Aorta (tissue), 5 donors: ENCODE measurements at regions not wholly inside any gene's neighbourhood (a gene's known extent, or its start where the extent isn't known, plus 50 kb on each side); places are given as distances from the start of the nearest gene placed in this dataset.

Source experiments
- ATAC-seq: fragments of 200-7000 bp; cut with Tn5 transposase; one replicate; pipeline ENCODE4 v1.9.1; 2022; ENCODE audit warnings: moderate library complexity; ENCODE audit not compliant: low FRiP score
- DNase-seq, 2 donors: peaks; one replicate each; pipeline ENCODE4 v3.0.0-alpha.2; 2020
- H3K27ac ChIP-seq, 2 donors: one replicate each; pipeline ENCODE4 v1.5.1; 2013; ENCODE audit warnings: low read length in 2 of 2, mild to moderate bottlenecking in 2 of 2, moderate library complexity in 2 of 2, control low read depth in 1 of 2, inconsistent platforms in 1 of 2, low read depth in 1 of 2
- H3K27me3 ChIP-seq, 2 donors: one replicate each; pipeline ENCODE4 v1.6.1; 2013; ENCODE audit warnings: control low read depth in 1 of 2, low read length in 1 of 2, mild to moderate bottlenecking in 1 of 2, moderate library complexity in 1 of 2; ENCODE audit not compliant: insufficient read depth in 2 of 2, control insufficient read depth in 1 of 2
- H3K36me3 ChIP-seq, 2 donors: one replicate each; pipeline ENCODE4 v1.6.1; 2013; ENCODE audit warnings: control low read depth in 1 of 2, low read length in 1 of 2, mild to moderate bottlenecking in 1 of 2; ENCODE audit not compliant: insufficient read depth in 2 of 2, control insufficient read depth in 1 of 2
- H3K4me1 ChIP-seq, 2 donors: one replicate each; pipeline ENCODE4 v1.6.1; 2013; ENCODE audit warnings: low read length in 2 of 2, control low read depth in 1 of 2, mild to moderate bottlenecking in 1 of 2, moderate library complexity in 1 of 2; ENCODE audit not compliant: insufficient read depth in 2 of 2, control insufficient read depth in 1 of 2
- H3K4me3 ChIP-seq, 2 donors: one replicate each; pipeline ENCODE4 v1.5.1; 2013; ENCODE audit warnings: low read length in 2 of 2, control low read depth in 1 of 2, mild to moderate bottlenecking in 1 of 2
- H3K9me3 ChIP-seq: one replicate; pipeline ENCODE4 v1.6.1; 2013; ENCODE audit warnings: mild to moderate bottlenecking, low read length; ENCODE audit not compliant: control insufficient read depth
- WGBS, 2 donors: extraction: QIAGEN DNeasy Blood & Tissue Kit; methylation state at CpG; one replicate each; pipeline ENCODE4 v1.1.7; 2013; 5-methylcytosine and 5-hydroxymethylcytosine counted together
- intact Hi-C, 2 donors: fragments of 100-400 bp; cut with DNase I; formaldehyde crosslinking; loops; one replicate each; pipeline versions ENCODE4 v1.14.2 to v1.15.0; 2022
- donor health status: healthy with polysubstance abuse.
- donor health status: Bipolar disorder and iron deficiency.
- donor health status: DM: no; HTN: no; CAD: no.
- donor health status: DM: no; HTN: no; CAD: no.
- donor health status: DM: yes; HTN: yes; CAD: no.

DNA sequence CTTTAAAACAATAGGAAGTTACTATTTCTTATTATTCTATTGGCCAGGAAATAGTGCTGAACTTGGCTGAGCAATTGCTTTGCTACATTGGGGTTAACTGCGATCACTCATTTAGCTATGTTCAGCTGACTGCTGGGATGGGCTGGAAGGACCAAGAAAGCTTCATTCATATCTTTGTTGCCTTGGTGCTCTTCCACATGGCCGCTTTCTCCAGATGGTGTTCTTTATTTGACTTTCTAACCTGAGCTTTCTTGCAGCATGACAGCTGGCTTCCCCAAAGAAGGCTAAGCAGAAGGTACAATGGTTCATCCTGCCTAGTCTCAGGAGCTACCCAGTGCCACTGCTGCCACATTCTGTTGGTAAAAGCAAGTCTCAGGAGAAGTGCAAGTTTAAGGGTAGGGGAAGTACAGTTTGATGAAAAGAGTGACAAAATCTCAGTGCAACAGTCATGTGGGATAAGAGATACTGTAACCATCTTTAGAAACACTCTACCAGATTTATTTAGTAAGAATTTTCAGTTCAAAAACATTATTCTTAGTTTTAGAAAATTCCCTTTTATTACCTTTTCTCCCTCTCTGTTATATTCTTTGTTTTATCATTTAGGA lies 180.6 kb upstream of the RBMS1 start:
- no peaks in the 10 kb centered on the region for H3K36me3 ChIP-seq
- H3K9me3 ChIP-seq, result no peaks in the 10 kb centered on the region
- DNase-seq (no peak), ATAC-seq (no peak)
- peak overlapping the region in 1 of 2 donors; percentile 63 for H3K27ac ChIP-seq
- WGBS, 2 donors, result 14 to 24% methylated on average over 2 of the region's 2 CpGs
- H3K4me1 ChIP-seq, result no peaks in the 10 kb centered on the region
- no peak overlapping the region for H3K4me3 ChIP-seq
- H3K27me3 ChIP-seq, result no peaks in the 10 kb centered on the region
- intact Hi-C loops, result no loop called here

DNA sequence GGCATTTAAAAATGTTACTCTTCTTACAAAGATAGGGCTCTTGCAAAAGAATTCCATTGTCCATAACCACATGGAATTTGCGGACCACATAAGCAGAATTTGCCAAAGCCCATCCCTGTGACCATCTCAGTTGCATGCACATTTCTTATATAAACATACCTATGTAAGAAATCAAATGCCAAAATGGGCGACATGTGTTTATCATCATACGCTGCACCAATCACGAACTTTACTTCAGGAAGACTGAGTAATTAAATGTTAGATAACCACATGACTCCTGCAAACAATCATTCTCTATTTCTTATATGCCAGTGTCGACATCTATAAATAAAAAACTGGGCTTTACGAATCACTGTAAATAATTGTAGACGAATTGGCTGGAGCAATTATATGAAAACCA lies 186.1 kb upstream of the RBMS1 start:
- Histone ChIP-seq H3K27me3 (no peaks in the 10 kb centered on the region), H3K36me3 (no peaks in the 10 kb centered on the region), H3K4me1 (no peaks in the 10 kb centered on the region), H3K9me3 (no peaks in the 10 kb centered on the region), H3K27ac (no peak overlapping the region), H3K4me3 (no peak overlapping the region)
- no peak for ATAC-seq
- 95 to 96% methylated on average over 7 of the region's 7 CpGs for WGBS, 2 donors
- DNase-seq, result no peak
- intact Hi-C loops, result no loop called here

DNA sequence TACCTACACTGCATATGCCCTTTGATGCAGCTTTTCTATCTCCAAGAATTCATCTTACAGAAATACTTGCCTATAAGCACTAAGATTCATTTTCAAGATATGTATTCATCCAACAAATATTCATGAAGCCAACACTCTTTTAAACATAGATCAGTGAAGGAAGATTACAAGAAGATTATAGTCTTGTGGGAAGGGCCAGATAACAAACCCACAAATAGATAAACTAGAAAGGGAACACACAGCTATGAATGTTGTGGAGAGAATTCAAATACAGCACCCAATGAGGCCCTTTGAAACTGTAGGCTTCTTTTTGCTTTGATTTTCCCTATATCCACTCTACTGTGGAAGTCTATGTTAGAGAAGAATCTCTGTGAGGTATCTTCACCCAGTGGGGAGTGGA lies 186.7 kb upstream of the RBMS1 start:
- Histone ChIP-seq H3K9me3 (no peaks in the 10 kb centered on the region), H3K4me3 (no peak overlapping the region), H3K4me1 (no peaks in the 10 kb centered on the region), H3K27me3 (no peaks in the 10 kb centered on the region), H3K27ac (no peak overlapping the region), H3K36me3 (no peaks in the 10 kb centered on the region)
- intact Hi-C loops, result no loop called here
- ATAC-seq (no peak), DNase-seq (no peak)

DNA sequence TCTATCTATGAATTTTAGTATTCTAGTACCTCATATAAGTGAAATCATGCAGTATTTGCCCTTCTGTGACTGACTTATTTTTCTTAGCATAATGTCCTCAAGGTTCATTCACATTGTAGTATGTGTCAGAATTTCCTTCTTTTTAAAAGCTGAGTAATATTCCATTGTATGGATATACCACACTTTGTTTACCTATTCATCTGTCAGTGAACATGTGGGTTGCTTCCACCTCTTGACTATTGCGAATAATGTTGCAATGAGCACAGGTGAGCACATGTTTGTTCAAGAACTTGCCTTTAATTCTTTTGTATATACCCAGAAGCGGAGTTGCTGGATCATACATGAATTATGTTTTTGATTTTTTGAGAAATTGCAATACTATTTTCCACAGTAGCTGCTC lies 187.4 kb upstream of the RBMS1 start:
- no peaks in the 10 kb centered on the region for H3K4me1 ChIP-seq
- intact Hi-C loops, result no loop called here
- WGBS, 2 donors, result 98% methylated on average over 2 of the region's 2 CpGs
- no peak overlapping the region for H3K4me3 ChIP-seq
- ATAC-seq, result no peak
- H3K9me3 ChIP-seq, result no peaks in the 10 kb centered on the region
- H3K27me3 ChIP-seq, result no peaks in the 10 kb centered on the region
- no peaks in the 10 kb centered on the region for H3K36me3 ChIP-seq
- no peak for DNase-seq
- H3K27ac ChIP-seq, result no peak overlapping the region

DNA sequence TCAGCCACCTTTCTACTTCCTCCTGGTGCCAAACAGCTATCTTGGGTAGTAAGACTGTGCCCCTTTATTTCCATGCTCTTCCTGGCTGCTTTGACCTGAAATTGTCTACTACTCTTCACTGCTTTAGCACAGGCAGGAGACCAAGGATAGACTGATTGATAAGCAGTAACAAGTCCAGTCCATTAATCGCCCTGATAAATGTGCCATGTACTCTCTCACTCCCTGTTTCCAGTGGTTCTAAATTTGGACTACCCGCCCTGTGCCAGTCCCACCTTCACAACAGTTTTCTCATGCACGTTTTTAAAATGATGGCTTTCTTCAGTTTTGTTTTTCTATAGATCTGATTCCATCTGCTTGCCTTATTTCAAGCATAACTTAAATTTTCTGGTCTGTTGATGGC lies 189.6 kb upstream of the RBMS1 start:
- intact Hi-C loops, result no loop called here
- 41 to 43% methylated on average over 3 of the region's 3 CpGs for WGBS, 2 donors
- ATAC-seq, result no peak
- Histone ChIP-seq H3K27ac (no peak overlapping the region), H3K4me3 (no peak overlapping the region), H3K27me3 (no peaks in the 10 kb centered on the region), H3K4me1 (no peaks in the 10 kb centered on the region), H3K9me3 (no peaks in the 10 kb centered on the region), H3K36me3 (no peaks in the 10 kb centered on the region)
- no peak for DNase-seq

DNA sequence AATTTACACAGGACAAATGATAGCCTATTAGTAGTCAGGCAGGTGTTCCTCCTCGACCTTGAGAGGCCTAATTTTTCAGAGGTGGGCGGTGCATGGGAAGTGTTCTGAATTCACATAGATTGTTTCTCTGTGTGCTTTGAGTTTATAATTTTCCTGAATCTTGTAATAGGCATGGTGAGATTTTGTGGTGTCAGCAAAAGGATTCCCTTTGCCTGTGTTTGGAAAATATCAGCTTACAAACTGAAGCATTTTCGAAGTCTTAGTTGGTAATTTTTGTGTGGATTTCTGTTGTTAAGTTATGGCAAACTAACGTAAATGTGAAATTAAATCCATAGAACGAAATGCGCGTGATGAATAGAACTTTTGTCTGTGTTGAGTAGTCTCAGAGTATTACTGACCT lies 194.0 kb upstream of the RBMS1 start:
- no peaks in the 10 kb centered on the region for H3K4me1 ChIP-seq
- no peak overlapping the region for H3K4me3 ChIP-seq
- ATAC-seq (no peak), DNase-seq (no peak)
- no peaks in the 10 kb centered on the region for H3K27me3 ChIP-seq
- no peak overlapping the region for H3K27ac ChIP-seq
- intact Hi-C loops, result no loop called here
- H3K9me3 ChIP-seq, result no peaks in the 10 kb centered on the region
- WGBS, 2 donors, result 83 to 86% methylated on average over 7 of the region's 7 CpGs
- H3K36me3 ChIP-seq, result no peaks in the 10 kb centered on the region

DNA sequence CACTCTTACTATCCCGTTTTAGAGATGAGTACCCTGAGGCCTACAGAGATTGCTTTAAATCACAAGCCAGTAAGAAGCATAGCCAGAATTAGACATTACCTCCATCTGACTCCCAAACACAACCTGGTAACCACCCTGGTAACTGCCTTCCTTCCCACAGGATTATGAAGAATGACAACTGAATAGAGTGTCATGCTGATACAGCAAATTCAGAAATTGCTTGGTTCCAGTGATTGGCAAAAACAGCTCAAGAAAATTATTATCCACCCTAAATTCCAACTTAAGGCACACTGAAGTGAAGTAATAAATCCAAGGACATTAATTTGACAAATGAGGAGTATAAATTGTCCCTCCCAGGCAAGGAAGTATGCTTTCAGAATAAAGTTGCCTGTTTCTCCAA lies 195.8 kb upstream of the RBMS1 start:
- no peaks in the 10 kb centered on the region for H3K9me3 ChIP-seq
- ATAC-seq (no peak), DNase-seq (no peak)
- intact Hi-C loops, result no loop called here
- no peaks in the 10 kb centered on the region for H3K27me3 ChIP-seq
- H3K27ac ChIP-seq, result no peak overlapping the region
- no peaks in the 10 kb centered on the region for H3K36me3 ChIP-seq
- H3K4me1 ChIP-seq, result no peaks in the 10 kb centered on the region
- 95 to 100% methylated on average over 1 of the region's 1 CpG for WGBS, 2 donors
- H3K4me3 ChIP-seq, result no peak overlapping the region

DNA sequence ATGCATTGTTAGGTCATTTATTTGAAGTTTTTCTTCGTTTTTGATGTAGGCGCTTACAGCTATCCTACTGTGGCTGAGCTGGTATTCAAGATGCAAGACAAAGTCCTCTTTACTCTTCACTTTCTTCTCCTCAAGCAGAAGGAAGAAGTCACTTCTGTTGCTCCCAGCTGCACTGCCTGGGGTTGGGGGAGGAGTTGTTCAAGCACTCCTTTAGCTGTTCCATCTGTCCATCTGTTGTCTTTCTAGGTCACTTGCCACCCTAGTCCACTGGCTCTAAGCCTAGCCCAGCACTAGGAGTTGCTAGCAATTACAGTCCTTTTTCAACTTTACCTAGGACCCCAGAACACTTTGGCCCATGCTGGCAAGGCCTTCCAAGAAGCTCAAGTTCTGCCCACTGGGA lies 200.6 kb upstream of the RBMS1 start:
- no peaks in the 10 kb centered on the region for H3K4me1 ChIP-seq
- ATAC-seq, result no peak
- 95 to 96% methylated on average over 2 of the region's 2 CpGs for WGBS, 2 donors
- DNase-seq, result no peak
- intact Hi-C loops, result no loop called here
- H3K9me3 ChIP-seq, result no peaks in the 10 kb centered on the region
- no peak overlapping the region for H3K27ac ChIP-seq
- H3K36me3 ChIP-seq, result no peaks in the 10 kb centered on the region
- no peaks in the 10 kb centered on the region for H3K27me3 ChIP-seq
- no peak overlapping the region for H3K4me3 ChIP-seq

DNA sequence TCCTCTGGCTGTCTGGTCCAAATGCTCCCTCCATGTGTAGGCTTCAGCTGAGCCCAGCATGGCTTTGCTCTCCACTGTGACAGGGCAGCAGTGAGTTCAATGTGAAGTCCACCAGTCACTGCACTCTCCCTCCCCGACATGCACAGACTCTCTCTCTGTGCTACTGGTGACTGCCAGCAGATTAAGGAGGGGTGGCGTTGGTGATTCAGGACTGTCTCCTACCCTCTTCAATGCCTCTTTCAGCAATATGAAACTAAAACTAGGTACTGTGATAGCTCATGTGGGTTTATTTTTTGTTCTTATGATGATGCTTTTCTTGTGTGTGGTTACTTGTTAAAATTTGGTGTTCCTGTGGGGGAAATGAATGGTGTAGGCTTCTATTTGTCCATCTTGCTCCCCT lies 201.0 kb upstream of the RBMS1 start:
- H3K27ac ChIP-seq, result no peak overlapping the region
- no peak overlapping the region for H3K4me3 ChIP-seq
- H3K9me3 ChIP-seq, result no peaks in the 10 kb centered on the region
- no peaks in the 10 kb centered on the region for H3K4me1 ChIP-seq
- ATAC-seq (no peak), DNase-seq (no peak)
- H3K27me3 ChIP-seq, result no peaks in the 10 kb centered on the region
- H3K36me3 ChIP-seq, result no peaks in the 10 kb centered on the region
- intact Hi-C loops, result no loop called here
- WGBS, 2 donors, result 47 to 48% methylated on average over 2 of the region's 2 CpGs
